ENCODE measurements at regions not wholly inside any gene's neighbourhood (a gene's known extent, or its start where the extent isn't known, plus 50 kb on each side); places are given as distances from the start of the nearest gene placed in this dataset.

DNA sequence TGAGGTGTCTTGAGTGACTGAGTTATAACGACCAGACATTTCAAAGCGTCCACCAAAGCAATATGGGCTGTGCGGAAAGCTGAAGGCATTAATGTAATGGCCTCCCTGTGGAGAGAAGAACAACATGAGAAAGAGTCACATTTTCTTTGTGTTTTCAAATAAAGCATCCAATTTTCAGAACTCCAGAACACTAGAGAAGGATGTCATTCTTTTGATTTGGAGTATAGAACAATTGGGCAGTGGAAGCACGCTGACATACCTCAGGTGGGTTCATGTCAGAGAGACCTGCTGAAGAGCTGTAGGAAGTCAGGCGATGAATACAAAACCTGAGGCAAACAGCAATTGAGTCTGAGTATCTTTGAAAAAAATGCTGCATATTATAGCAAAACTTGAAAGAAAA, 556.5 kb downstream of the GABRG2 start:
- Histone ChIP-seq H3K9ac (ENCODE audit: control insufficient read depth, extremely low read depth, insufficient read depth, low read length) (no peak overlapping the region), H3K4me2 (ENCODE audit: control insufficient read depth, extremely low read depth, insufficient read depth, low read depth, low read length) (no peak overlapping the region), H4K20me1 (ENCODE audit: control insufficient read depth, extremely low read depth, insufficient read depth, low read length) (no peaks in the 10 kb centered on the region), H3K79me2 (ENCODE audit: control insufficient read depth, insufficient read depth, low read length) (no peaks in the 10 kb centered on the region), H2AFZ (ENCODE audit: control insufficient read depth, low read length) (no peak overlapping the region), H3K9me1 (ENCODE audit: control insufficient read depth, extremely low read depth, insufficient read depth, low read length) (no peaks in the 10 kb centered on the region), H3K9me3 (ENCODE audit: control insufficient read depth, low read depth, low read length) (no peaks in the 10 kb centered on the region), H3K27me3 (ENCODE audit: control insufficient read depth, extremely low read depth, insufficient read depth, low read length) (no peaks in the 10 kb centered on the region), H3K36me3 (ENCODE audit: control insufficient read depth in 2 of 2, extremely low read depth in 1 of 2, insufficient read depth in 2 of 2, low read length in 2 of 2) (no peaks in the 10 kb centered on the region), H3K27ac (ENCODE audit: control insufficient read depth, insufficient read depth, low read length) (no peak overlapping the region), H3K4me3 (ENCODE audit: control insufficient read depth in 2 of 3, extremely low read depth in 1 of 3, insufficient read depth in 2 of 3, low read depth in 1 of 3, low read length in 3 of 3) (no peak overlapping the region), H3K4me1 (ENCODE audit: control insufficient read depth, extremely low read depth, insufficient read depth, low read length) (no peaks in the 10 kb centered on the region)
- TF ChIP-seq, protein P1, sequence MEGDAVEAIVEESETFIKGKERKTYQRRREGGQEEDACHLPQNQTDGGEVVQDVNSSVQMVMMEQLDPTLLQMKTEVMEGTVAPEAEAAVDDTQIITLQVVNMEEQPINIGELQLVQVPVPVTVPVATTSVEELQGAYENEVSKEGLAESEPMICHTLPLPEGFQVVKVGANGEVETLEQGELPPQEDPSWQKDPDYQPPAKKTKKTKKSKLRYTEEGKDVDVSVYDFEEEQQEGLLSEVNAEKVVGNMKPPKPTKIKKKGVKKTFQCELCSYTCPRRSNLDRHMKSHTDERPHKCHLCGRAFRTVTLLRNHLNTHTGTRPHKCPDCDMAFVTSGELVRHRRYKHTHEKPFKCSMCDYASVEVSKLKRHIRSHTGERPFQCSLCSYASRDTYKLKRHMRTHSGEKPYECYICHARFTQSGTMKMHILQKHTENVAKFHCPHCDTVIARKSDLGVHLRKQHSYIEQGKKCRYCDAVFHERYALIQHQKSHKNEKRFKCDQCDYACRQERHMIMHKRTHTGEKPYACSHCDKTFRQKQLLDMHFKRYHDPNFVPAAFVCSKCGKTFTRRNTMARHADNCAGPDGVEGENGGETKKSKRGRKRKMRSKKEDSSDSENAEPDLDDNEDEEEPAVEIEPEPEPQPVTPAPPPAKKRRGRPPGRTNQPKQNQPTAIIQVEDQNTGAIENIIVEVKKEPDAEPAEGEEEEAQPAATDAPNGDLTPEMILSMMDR (optimal IDR thresholded peaks at IDR 0.05 in 1 of 3, IDR thresholded peaks at IDR 0.05 in 1 of 3, conservative IDR thresholded peaks at IDR 0.05 in 1 of 3; ENCODE audit: extremely low read depth in 1 of 3, insufficient read depth in 2 of 3, low read length in 3 of 3), result no peak
- no peak for TF ChIP-seq EZH2 (IDR thresholded peaks at IDR 0.05; ENCODE audit: low read length)
- dilution Hi-C loops (cut with MboI; ENCODE audit: extremely low pct_ligation_motif_present, low sequenced_read_pairs), result no loop called here
- DNase-seq (ENCODE audit: low read depth, low spot score) (no peak), FAIRE-seq (no peak)

DNA sequence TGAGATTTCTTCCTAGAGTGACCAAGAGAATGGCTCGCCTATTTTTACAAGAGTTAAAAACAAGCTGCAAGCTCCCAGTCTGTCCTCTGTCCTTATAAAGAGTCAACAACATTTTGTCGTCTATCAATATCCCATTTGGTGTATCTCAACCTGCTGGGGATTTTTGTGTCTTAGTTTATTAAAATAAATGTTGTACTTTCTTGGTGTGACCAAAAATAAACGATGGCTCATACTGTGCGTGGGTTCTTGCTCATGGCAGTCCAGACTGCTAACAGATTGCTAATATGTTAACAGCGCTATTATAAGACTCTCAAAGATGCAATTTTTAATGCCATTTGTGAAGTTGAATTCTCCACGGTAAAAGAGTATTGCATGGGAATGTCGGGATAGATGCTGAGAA, 569.9 kb downstream of the GABRG2 start:
- Histone ChIP-seq H3K9ac (ENCODE audit: control insufficient read depth, extremely low read depth, insufficient read depth, low read length) (no peak overlapping the region), H3K4me1 (ENCODE audit: control insufficient read depth, extremely low read depth, insufficient read depth, low read length) (no peaks in the 10 kb centered on the region), H3K79me2 (ENCODE audit: control insufficient read depth, insufficient read depth, low read length) (no peaks in the 10 kb centered on the region), H4K20me1 (ENCODE audit: control insufficient read depth, extremely low read depth, insufficient read depth, low read length) (no peaks in the 10 kb centered on the region), H3K36me3 (ENCODE audit: control insufficient read depth in 2 of 2, extremely low read depth in 1 of 2, insufficient read depth in 2 of 2, low read length in 2 of 2) (no peaks in the 10 kb centered on the region), H3K27me3 (ENCODE audit: control insufficient read depth, extremely low read depth, insufficient read depth, low read length) (no peaks in the 10 kb centered on the region), H3K9me3 (ENCODE audit: control insufficient read depth, low read depth, low read length) (no peaks in the 10 kb centered on the region), H3K4me2 (ENCODE audit: control insufficient read depth, extremely low read depth, insufficient read depth, low read depth, low read length) (no peak overlapping the region), H2AFZ (ENCODE audit: control insufficient read depth, low read length) (no peak overlapping the region), H3K9me1 (ENCODE audit: control insufficient read depth, extremely low read depth, insufficient read depth, low read length) (no peaks in the 10 kb centered on the region), H3K4me3 (ENCODE audit: control insufficient read depth in 2 of 3, extremely low read depth in 1 of 3, insufficient read depth in 2 of 3, low read depth in 1 of 3, low read length in 3 of 3) (no peak overlapping the region), H3K27ac (ENCODE audit: control insufficient read depth, insufficient read depth, low read length) (no peak overlapping the region)
- no peak for DNase-seq (ENCODE audit: low read depth, low spot score)
- TF ChIP-seq EZH2 (IDR thresholded peaks at IDR 0.05; ENCODE audit: low read length), result no peak
- dilution Hi-C loops (cut with MboI; ENCODE audit: extremely low pct_ligation_motif_present, low sequenced_read_pairs), result no loop called here
- FAIRE-seq, result no peak

DNA sequence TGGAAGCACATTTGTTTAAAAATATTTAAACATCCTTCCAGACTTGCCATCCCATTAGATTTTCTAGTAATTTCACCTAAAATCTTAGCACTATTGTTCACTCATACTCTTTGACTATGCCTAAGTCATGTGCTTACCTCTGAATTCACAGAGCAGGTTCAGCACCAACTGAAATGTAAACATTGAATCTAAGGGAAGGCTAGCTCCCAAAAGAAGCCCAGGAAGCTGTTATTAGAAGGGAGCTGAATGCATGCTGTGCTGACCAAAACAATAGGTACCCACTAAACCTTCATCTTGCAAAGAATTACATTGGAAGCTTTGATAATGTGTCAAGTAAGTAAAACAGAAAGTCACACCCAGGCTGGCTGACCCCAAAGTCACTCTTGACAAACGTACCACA, 571.3 kb downstream of the GABRG2 start:
- Histone ChIP-seq H3K9me3 (ENCODE audit: control insufficient read depth, low read depth, low read length) (no peaks in the 10 kb centered on the region), H3K9me1 (ENCODE audit: control insufficient read depth, extremely low read depth, insufficient read depth, low read length) (no peaks in the 10 kb centered on the region), H3K4me1 (ENCODE audit: control insufficient read depth, extremely low read depth, insufficient read depth, low read length) (no peaks in the 10 kb centered on the region), H3K27ac (ENCODE audit: control insufficient read depth, insufficient read depth, low read length) (no peak overlapping the region), H4K20me1 (ENCODE audit: control insufficient read depth, extremely low read depth, insufficient read depth, low read length) (no peaks in the 10 kb centered on the region), H3K9ac (ENCODE audit: control insufficient read depth, extremely low read depth, insufficient read depth, low read length) (no peak overlapping the region), H3K4me2 (ENCODE audit: control insufficient read depth, extremely low read depth, insufficient read depth, low read depth, low read length) (no peak overlapping the region), H2AFZ (ENCODE audit: control insufficient read depth, low read length) (no peak overlapping the region), H3K36me3 (ENCODE audit: control insufficient read depth in 2 of 2, extremely low read depth in 1 of 2, insufficient read depth in 2 of 2, low read length in 2 of 2) (no peaks in the 10 kb centered on the region), H3K79me2 (ENCODE audit: control insufficient read depth, insufficient read depth, low read length) (no peaks in the 10 kb centered on the region), H3K4me3 (ENCODE audit: control insufficient read depth in 2 of 3, extremely low read depth in 1 of 3, insufficient read depth in 2 of 3, low read depth in 1 of 3, low read length in 3 of 3) (no peak overlapping the region), H3K27me3 (ENCODE audit: control insufficient read depth, extremely low read depth, insufficient read depth, low read length) (no peaks in the 10 kb centered on the region)
- dilution Hi-C loops (cut with MboI; ENCODE audit: extremely low pct_ligation_motif_present, low sequenced_read_pairs), result no loop called here
- TF ChIP-seq, protein P1 (optimal IDR thresholded peaks at IDR 0.05 in 1 of 3, IDR thresholded peaks at IDR 0.05 in 1 of 3, conservative IDR thresholded peaks at IDR 0.05 in 1 of 3; ENCODE audit: extremely low read depth in 1 of 3, insufficient read depth in 2 of 3, low read length in 3 of 3), result no peak
- no peak for TF ChIP-seq EZH2 (IDR thresholded peaks at IDR 0.05; ENCODE audit: low read length)
- DNase-seq (ENCODE audit: low read depth, low spot score), result no peak
- no peak for FAIRE-seq

Measured in keratinocyte (primary cell).